ENCODE measurements at regions not wholly inside any gene's neighbourhood (a gene's known extent, or its start where the extent isn't known, plus 50 kb on each side); places are given as distances from the start of the nearest gene placed in this dataset.

DNA sequence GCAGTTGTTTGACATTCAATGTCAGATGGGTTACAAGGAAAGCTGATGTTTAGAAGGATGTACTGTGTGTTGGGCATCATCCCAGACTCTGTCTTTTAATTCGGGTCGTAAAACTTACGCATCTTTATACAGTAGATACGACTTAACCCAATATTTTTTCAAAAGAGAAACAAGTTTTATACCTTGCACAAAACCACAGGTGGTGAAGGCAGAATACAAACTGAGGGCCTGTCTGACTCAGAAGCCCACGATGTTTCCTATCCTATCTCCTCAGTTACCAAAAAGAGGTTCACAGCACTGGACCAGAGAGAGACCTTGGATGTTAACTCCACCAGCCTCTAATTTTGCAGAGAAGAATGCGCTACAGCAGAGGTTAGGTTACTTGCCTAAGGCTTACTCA lies 477.0 kb downstream of the FOXO1 start:
- Mint-ChIP-seq H3K27ac (no peak overlapping the region), H3K27me3 (ENCODE audit: low read depth) (peaks cover 3% of the 10 kb centered on the region; the same call in 1 of the 2 replicates)
- ATAC-seq: no peak

More for the DNA sequence above, 477.0 kb downstream of the FOXO1 start:
- Mint-ChIP-seq H3K36me3 (no peaks in the 10 kb centered on the region), H3K4me3 (no peak overlapping the region), H3K9me3 (no peaks in the 10 kb centered on the region), H3K4me1 (peaks cover 33% of the 10 kb centered on the region)
- TF ChIP-seq, protein P1, sequence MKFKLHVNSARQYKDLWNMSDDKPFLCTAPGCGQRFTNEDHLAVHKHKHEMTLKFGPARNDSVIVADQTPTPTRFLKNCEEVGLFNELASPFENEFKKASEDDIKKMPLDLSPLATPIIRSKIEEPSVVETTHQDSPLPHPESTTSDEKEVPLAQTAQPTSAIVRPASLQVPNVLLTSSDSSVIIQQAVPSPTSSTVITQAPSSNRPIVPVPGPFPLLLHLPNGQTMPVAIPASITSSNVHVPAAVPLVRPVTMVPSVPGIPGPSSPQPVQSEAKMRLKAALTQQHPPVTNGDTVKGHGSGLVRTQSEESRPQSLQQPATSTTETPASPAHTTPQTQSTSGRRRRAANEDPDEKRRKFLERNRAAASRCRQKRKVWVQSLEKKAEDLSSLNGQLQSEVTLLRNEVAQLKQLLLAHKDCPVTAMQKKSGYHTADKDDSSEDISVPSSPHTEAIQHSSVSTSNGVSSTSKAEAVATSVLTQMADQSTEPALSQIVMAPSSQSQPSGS (CRISPR knock-in tag; IDR thresholded peaks at IDR 0.05; ENCODE audit: borderline replicate concordance, low read depth): no peak
- no peak for TF ChIP-seq ZBTB21 (CRISPR knock-in tag; IDR thresholded peaks at IDR 0.05; ENCODE audit: borderline replicate concordance)
- TF ChIP-seq, protein P2, sequence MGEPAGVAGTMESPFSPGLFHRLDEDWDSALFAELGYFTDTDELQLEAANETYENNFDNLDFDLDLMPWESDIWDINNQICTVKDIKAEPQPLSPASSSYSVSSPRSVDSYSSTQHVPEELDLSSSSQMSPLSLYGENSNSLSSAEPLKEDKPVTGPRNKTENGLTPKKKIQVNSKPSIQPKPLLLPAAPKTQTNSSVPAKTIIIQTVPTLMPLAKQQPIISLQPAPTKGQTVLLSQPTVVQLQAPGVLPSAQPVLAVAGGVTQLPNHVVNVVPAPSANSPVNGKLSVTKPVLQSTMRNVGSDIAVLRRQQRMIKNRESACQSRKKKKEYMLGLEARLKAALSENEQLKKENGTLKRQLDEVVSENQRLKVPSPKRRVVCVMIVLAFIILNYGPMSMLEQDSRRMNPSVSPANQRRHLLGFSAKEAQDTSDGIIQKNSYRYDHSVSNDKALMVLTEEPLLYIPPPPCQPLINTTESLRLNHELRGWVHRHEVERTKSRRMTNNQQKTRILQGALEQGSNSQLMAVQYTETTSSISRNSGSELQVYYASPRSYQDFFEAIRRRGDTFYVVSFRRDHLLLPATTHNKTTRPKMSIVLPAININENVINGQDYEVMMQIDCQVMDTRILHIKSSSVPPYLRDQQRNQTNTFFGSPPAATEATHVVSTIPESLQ (CRISPR knock-in tag; IDR thresholded peaks at IDR 0.05): no peak
- TF ChIP-seq ZNF317 (CRISPR knock-in tag; IDR thresholded peaks at IDR 0.05; ENCODE audit: borderline replicate concordance, low read depth): no peak
- TF ChIP-seq PRRX2 (CRISPR knock-in tag; IDR thresholded peaks at IDR 0.05): no peak
- TF ChIP-seq CBFB (CRISPR knock-in tag; IDR thresholded peaks at IDR 0.05; ENCODE audit: low read depth): no peak
- TF ChIP-seq, protein P3, sequence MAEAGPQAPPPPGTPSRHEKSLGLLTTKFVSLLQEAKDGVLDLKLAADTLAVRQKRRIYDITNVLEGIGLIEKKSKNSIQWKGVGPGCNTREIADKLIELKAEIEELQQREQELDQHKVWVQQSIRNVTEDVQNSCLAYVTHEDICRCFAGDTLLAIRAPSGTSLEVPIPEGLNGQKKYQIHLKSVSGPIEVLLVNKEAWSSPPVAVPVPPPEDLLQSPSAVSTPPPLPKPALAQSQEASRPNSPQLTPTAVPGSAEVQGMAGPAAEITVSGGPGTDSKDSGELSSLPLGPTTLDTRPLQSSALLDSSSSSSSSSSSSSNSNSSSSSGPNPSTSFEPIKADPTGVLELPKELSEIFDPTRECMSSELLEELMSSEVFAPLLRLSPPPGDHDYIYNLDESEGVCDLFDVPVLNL (CRISPR knock-in tag; IDR thresholded peaks at IDR 0.05; ENCODE audit: borderline replicate concordance, low read depth): no peak
- TF ChIP-seq CREM (CRISPR knock-in tag; IDR thresholded peaks at IDR 0.05): no peak
- TF ChIP-seq FOXP1 (CRISPR knock-in tag; IDR thresholded peaks at IDR 0.05; ENCODE audit: borderline replicate concordance): no peak
- TF ChIP-seq, protein P4, sequence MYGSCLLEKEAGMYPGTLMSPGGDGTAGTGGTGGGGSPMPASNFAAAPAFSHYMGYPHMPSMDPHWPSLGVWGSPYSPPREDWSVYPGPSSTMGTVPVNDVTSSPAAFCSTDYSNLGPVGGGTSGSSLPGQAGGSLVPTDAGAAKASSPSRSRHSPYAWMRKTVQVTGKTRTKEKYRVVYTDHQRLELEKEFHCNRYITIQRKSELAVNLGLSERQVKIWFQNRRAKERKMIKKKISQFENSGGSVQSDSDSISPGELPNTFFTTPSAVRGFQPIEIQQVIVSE (CRISPR knock-in tag; IDR thresholded peaks at IDR 0.05; ENCODE audit: borderline replicate concordance): no peak
- TF ChIP-seq CREB1 (CRISPR knock-in tag; IDR thresholded peaks at IDR 0.05): no peak
- TF ChIP-seq, protein P5, sequence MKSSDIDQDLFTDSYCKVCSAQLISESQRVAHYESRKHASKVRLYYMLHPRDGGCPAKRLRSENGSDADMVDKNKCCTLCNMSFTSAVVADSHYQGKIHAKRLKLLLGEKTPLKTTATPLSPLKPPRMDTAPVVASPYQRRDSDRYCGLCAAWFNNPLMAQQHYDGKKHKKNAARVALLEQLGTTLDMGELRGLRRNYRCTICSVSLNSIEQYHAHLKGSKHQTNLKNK (CRISPR knock-in tag; IDR thresholded peaks at IDR 0.05): no peak
- TF ChIP-seq, protein P6, sequence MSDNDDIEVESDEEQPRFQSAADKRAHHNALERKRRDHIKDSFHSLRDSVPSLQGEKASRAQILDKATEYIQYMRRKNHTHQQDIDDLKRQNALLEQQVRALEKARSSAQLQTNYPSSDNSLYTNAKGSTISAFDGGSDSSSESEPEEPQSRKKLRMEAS (CRISPR knock-in tag; IDR thresholded peaks at IDR 0.05): no peak
- TF ChIP-seq, protein P7, sequence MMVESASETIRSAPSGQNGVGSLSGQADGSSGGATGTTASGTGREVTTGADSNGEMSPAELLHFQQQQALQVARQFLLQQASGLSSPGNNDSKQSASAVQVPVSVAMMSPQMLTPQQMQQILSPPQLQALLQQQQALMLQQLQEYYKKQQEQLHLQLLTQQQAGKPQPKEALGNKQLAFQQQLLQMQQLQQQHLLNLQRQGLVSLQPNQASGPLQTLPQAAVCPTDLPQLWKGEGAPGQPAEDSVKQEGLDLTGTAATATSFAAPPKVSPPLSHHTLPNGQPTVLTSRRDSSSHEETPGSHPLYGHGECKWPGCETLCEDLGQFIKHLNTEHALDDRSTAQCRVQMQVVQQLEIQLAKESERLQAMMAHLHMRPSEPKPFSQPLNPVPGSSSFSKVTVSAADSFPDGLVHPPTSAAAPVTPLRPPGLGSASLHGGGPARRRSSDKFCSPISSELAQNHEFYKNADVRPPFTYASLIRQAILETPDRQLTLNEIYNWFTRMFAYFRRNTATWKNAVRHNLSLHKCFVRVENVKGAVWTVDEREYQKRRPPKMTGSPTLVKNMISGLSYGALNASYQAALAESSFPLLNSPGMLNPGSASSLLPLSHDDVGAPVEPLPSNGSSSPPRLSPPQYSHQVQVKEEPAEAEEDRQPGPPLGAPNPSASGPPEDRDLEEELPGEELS (CRISPR knock-in tag; IDR thresholded peaks at IDR 0.05): no peak
- no peak for TF ChIP-seq ESRRA (CRISPR knock-in tag; IDR thresholded peaks at IDR 0.05; ENCODE audit: borderline replicate concordance)
- TF ChIP-seq, protein P8, sequence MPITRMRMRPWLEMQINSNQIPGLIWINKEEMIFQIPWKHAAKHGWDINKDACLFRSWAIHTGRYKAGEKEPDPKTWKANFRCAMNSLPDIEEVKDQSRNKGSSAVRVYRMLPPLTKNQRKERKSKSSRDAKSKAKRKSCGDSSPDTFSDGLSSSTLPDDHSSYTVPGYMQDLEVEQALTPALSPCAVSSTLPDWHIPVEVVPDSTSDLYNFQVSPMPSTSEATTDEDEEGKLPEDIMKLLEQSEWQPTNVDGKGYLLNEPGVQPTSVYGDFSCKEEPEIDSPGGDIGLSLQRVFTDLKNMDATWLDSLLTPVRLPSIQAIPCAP (CRISPR knock-in tag; IDR thresholded peaks at IDR 0.05): no peak
- TF ChIP-seq TEAD4 (CRISPR knock-in tag; IDR thresholded peaks at IDR 0.05): no peak
- no peak for TF ChIP-seq RORB (CRISPR knock-in tag; IDR thresholded peaks at IDR 0.05)
- no peak for TF ChIP-seq EMX1 (CRISPR knock-in tag; IDR thresholded peaks at IDR 0.05)
- ChIA-PET CTCF (no interaction called here), POLR2A (no interaction called here)
- no peak for DNase-seq (ENCODE audit: low spot score)
